ENCODE measurements at regions not wholly inside any gene's neighbourhood (a gene's known extent, or its start where the extent isn't known, plus 50 kb on each side); places are given as distances from the start of the nearest gene placed in this dataset.

DNA sequence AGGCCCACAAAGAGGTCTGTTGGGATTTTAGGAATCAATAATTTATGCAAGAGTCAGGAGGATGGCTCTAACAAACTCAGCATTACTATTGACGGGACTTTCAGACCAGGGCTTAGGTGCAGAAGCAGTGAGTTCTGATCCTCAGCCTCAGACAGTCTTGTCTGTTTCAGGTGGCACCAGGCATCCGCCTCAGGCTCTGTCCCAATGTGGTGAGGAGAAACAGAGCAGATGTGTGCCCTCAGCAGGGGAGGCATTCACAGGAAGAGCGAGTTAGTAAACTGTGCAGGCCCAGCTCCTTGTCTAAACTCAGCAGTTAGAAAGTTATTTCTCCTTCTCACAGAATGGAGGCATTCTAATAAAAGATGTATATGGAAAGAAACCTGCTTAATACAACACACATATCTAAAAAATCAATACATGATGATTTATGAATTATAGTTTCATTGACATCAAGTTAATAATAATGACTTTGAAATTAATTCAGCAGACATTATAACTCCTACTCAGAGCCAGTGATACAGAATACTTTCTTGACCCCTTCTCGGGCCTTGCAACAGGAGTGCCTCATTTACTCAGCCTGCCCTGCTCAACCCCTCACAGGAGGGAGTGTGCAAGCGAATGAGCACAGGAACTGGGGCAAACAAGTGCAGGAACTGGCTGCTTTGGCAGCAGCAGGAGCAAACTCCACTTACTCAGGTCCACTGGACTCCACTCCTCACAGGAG, 202.8 kb upstream of the SMIM31 start:
- TF ChIP-seq, protein P1, sequence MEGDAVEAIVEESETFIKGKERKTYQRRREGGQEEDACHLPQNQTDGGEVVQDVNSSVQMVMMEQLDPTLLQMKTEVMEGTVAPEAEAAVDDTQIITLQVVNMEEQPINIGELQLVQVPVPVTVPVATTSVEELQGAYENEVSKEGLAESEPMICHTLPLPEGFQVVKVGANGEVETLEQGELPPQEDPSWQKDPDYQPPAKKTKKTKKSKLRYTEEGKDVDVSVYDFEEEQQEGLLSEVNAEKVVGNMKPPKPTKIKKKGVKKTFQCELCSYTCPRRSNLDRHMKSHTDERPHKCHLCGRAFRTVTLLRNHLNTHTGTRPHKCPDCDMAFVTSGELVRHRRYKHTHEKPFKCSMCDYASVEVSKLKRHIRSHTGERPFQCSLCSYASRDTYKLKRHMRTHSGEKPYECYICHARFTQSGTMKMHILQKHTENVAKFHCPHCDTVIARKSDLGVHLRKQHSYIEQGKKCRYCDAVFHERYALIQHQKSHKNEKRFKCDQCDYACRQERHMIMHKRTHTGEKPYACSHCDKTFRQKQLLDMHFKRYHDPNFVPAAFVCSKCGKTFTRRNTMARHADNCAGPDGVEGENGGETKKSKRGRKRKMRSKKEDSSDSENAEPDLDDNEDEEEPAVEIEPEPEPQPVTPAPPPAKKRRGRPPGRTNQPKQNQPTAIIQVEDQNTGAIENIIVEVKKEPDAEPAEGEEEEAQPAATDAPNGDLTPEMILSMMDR (IDR thresholded peaks at IDR 0.05; ENCODE audit: insufficient read depth, low read length, poor library complexity, severe bottlenecking), result no peak
- Histone ChIP-seq H3K36me3 (ENCODE audit: control insufficient read depth, insufficient read depth, low read length) (no peaks in the 10 kb centered on the region), H3K4me3 (replicated peaks; ENCODE audit: low read depth, low read length) (no peak overlapping the region), H3K27me3 (replicated peaks; ENCODE audit: control insufficient read depth, insufficient read depth, low read length) (no peaks in the 10 kb centered on the region)
- DNase-seq (ENCODE audit: extremely low read depth, insufficient read length), result no peak

DNA sequence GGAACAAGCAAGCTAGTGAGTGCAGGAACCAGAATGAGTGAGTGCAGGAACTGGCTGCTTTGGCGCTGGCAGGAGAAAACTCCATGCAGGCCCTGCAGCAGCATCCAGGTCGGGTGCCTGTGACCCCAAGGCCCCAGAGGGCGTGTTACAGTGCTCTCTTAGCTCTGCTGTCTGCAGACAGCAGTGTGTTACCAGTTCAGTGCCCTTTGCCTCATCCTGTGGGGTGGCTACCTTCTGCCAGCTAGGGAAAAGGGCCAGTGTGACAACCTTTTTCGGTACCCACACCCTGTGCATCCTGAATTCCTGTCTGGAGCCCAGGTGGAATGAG, 202.3 kb upstream of the SMIM31 start:
- DNase-seq (ENCODE audit: extremely low read depth, insufficient read length), result no peak
- Histone ChIP-seq H3K27me3 (replicated peaks; ENCODE audit: control insufficient read depth, insufficient read depth, low read length) (no peaks in the 10 kb centered on the region), H3K4me3 (replicated peaks; ENCODE audit: low read depth, low read length) (no peak overlapping the region), H3K36me3 (ENCODE audit: control insufficient read depth, insufficient read depth, low read length) (no peaks in the 10 kb centered on the region)
- TF ChIP-seq, protein P1 (IDR thresholded peaks at IDR 0.05; ENCODE audit: insufficient read depth, low read length, poor library complexity, severe bottlenecking), result no peak

DNA sequence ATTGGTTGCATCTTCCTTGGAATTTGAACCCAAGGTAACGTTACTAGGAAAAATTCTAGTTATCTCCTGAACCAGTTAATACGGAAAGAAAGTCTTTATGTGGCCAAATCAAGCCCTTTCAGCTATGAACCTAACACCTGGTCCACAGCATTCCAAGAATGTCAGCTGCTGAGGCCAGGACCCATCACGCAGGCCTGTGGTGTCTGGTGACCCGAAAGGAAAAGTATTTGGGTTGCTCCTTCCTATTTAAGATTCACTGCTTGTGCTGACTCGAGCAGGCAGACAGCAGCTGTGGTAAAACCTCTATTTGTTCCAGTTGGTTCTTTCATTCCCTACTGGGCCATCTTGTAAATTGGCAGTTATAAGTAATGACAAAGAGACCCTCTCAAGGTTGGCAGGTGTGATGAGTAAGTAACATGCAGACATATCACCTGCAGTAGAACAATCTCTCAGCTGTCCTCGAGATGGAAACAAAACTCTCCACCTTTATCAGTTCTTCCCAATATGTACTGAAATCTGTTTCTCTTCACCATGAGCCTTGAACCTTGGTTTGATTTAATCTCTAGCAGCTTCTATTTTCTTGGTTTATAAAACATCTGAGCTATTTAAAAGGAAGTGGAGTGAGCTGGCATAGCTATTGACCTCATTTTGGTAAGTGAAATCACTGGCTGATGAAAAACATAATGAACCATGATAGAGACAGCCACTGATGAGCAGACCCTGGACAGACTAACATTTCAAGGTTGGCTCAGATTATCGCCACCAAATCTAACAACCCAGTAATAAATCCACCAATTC, 182.1 kb upstream of the SMIM31 start:
- DNase-seq (ENCODE audit: extremely low read depth, insufficient read length), result no peak
- Histone ChIP-seq H3K27me3 (replicated peaks; ENCODE audit: control insufficient read depth, insufficient read depth, low read length) (no peaks in the 10 kb centered on the region), H3K36me3 (ENCODE audit: control insufficient read depth, insufficient read depth, low read length) (no peaks in the 10 kb centered on the region), H3K4me3 (replicated peaks; ENCODE audit: low read depth, low read length) (no peak overlapping the region)
- TF ChIP-seq, protein P1 (IDR thresholded peaks at IDR 0.05; ENCODE audit: insufficient read depth, low read length, poor library complexity, severe bottlenecking), result no peak

DNA sequence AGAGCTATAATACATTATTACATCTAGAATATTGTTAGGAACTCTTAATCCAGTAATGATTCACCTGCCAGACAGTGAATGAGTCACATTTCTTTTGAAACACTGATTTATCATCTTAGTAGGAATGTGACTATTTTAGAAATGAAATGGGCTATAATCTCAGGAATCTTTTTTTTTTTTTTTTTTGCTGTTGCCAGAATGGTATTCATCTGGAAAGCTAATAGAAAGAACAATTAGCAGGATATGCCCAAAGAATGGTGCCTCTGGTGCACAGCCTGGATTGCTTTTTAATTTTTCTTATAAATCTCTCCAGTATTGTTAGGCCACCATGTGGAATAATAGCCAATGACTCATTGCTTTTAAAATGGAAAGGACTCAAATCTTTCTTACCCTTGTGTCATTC, 181.1 kb upstream of the SMIM31 start:
- TF ChIP-seq, protein P1 (IDR thresholded peaks at IDR 0.05; ENCODE audit: insufficient read depth, low read length, poor library complexity, severe bottlenecking), result no peak
- no peak for DNase-seq (ENCODE audit: extremely low read depth, insufficient read length)
- Histone ChIP-seq H3K36me3 (ENCODE audit: control insufficient read depth, insufficient read depth, low read length) (no peaks in the 10 kb centered on the region), H3K4me3 (replicated peaks; ENCODE audit: low read depth, low read length) (no peak overlapping the region), H3K27me3 (replicated peaks; ENCODE audit: control insufficient read depth, insufficient read depth, low read length) (no peaks in the 10 kb centered on the region)

DNA sequence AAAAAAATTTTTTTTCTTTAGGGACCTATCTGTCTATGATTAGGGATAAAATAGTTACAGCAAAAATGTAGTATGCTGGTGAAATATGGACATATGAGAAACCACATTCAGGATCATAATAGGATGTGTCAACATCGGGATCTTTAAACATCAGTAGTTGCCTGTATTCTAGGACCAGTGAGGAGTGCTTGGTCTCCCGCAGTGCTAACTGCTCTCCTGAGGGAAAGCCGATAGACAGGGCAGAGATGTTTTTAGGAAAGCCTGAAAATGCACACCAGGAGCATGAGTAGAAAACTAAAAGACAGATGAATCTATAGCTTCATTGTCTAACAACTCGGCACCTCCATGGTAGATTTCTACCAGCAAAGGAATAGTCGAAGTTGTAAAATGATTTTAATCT, 178.1 kb upstream of the SMIM31 start:
- H3K36me3 ChIP-seq (ENCODE audit: control insufficient read depth, insufficient read depth, low read length), result no peaks in the 10 kb centered on the region
- H3K4me3 ChIP-seq (replicated peaks; ENCODE audit: low read depth, low read length), result no peak overlapping the region
- TF ChIP-seq, protein P1 (IDR thresholded peaks at IDR 0.05; ENCODE audit: insufficient read depth, low read length, poor library complexity, severe bottlenecking), result no peak
- no peak for DNase-seq (ENCODE audit: extremely low read depth, insufficient read length)
- H3K27me3 ChIP-seq (replicated peaks; ENCODE audit: control insufficient read depth, insufficient read depth, low read length), result no peaks in the 10 kb centered on the region

Measured in GM06990 (cell line).